ENCODE measurements at regions not wholly inside any gene's neighbourhood (a gene's known extent, or its start where the extent isn't known, plus 50 kb on each side); places are given as distances from the start of the nearest gene placed in this dataset.

- no peak for TF ChIP-seq CTCF (IDR thresholded peaks at IDR 0.05)
- H3K27me3 ChIP-seq (replicated peaks; ENCODE audit: insufficient read depth): no peaks in the 10 kb centered on the region
- no peaks in the 10 kb centered on the region for H3K36me3 ChIP-seq
- DNase-seq (ENCODE audit: low spot score) (no peak), ATAC-seq (ENCODE audit: insufficient number of reproducible peaks, low FRiP score, low read depth) (no peak)
- no peak overlapping the region for H3K27ac ChIP-seq
- H3K9me3 ChIP-seq: peaks cover 5% of the 10 kb centered on the region
- H3K4me3 ChIP-seq: no peak overlapping the region
- peaks cover 0 to 21% of the 10 kb centered on the region in 2 donors for H3K4me1 ChIP-seq (ENCODE audit: control insufficient read depth in 1 of 2, low read depth in 2 of 2)
Observed at GRCh38 chr4:57445686-57446085, 335.5 kb upstream of the IGFBP7 start.

GRCh38 chr4:57444671-57445070 lies 334.5 kb upstream of the IGFBP7 start:
- no peak for TF ChIP-seq CTCF (IDR thresholded peaks at IDR 0.05)
- H3K4me1 ChIP-seq (ENCODE audit: control insufficient read depth in 1 of 2, low read depth in 2 of 2): peaks cover 0 to 21% of the 10 kb centered on the region in 2 donors
- no peaks in the 10 kb centered on the region for H3K36me3 ChIP-seq
- H3K9me3 ChIP-seq: no peaks in the 10 kb centered on the region
- no peaks in the 10 kb centered on the region for H3K27me3 ChIP-seq (replicated peaks; ENCODE audit: insufficient read depth)
- H3K4me3 ChIP-seq: no peak overlapping the region
- ATAC-seq (ENCODE audit: insufficient number of reproducible peaks, low FRiP score, low read depth) (no peak), DNase-seq (ENCODE audit: low spot score) (no peak)
- H3K27ac ChIP-seq: no peak overlapping the region

- DNase-seq (ENCODE audit: low spot score) (no peak), ATAC-seq (ENCODE audit: insufficient number of reproducible peaks, low FRiP score, low read depth) (no peak)
- no peak for TF ChIP-seq CTCF (IDR thresholded peaks at IDR 0.05)
- Histone ChIP-seq H3K27ac (no peak overlapping the region), H3K4me3 (no peak overlapping the region), H3K36me3 (no peaks in the 10 kb centered on the region), H3K9me3 (no peaks in the 10 kb centered on the region), H3K27me3 (replicated peaks; ENCODE audit: insufficient read depth) (no peaks in the 10 kb centered on the region), H3K4me1 (ENCODE audit: control insufficient read depth in 1 of 2, low read depth in 2 of 2) (peaks cover 0 to 21% of the 10 kb centered on the region in 2 donors)
Observed at GRCh38 chr4:57443787-57444186, 333.6 kb upstream of the IGFBP7 start.

- Histone ChIP-seq H3K27ac (no peak overlapping the region), H3K27me3 (replicated peaks; ENCODE audit: insufficient read depth) (no peaks in the 10 kb centered on the region), H3K4me3 (no peak overlapping the region), H3K4me1 (ENCODE audit: control insufficient read depth in 1 of 2, low read depth in 2 of 2) (peaks cover 0 to 21% of the 10 kb centered on the region in 2 donors), H3K36me3 (no peaks in the 10 kb centered on the region), H3K9me3 (no peaks in the 10 kb centered on the region)
- DNase-seq (ENCODE audit: low spot score): no peak
- no peak for ATAC-seq (ENCODE audit: insufficient number of reproducible peaks, low FRiP score, low read depth)
- TF ChIP-seq CTCF (IDR thresholded peaks at IDR 0.05): no peak
Observed at GRCh38 chr4:57443308-57443707, 333.1 kb upstream of the IGFBP7 start.

- TF ChIP-seq CTCF (IDR thresholded peaks at IDR 0.05): peak; percentile 64
- no peaks in the 10 kb centered on the region for H3K9me3 ChIP-seq
- DNase-seq (ENCODE audit: low spot score): no peak
- no peak for ATAC-seq (ENCODE audit: insufficient number of reproducible peaks, low FRiP score, low read depth)
- no peak overlapping the region for H3K27ac ChIP-seq
- peaks cover 0 to 21% of the 10 kb centered on the region in 2 donors for H3K4me1 ChIP-seq (ENCODE audit: control insufficient read depth in 1 of 2, low read depth in 2 of 2)
- H3K36me3 ChIP-seq: no peaks in the 10 kb centered on the region
- H3K27me3 ChIP-seq (replicated peaks; ENCODE audit: insufficient read depth): no peaks in the 10 kb centered on the region
- H3K4me3 ChIP-seq: no peak overlapping the region
Observed at GRCh38 chr4:57442831-57443291, 332.7 kb upstream of the IGFBP7 start.

All from thoracic aorta (tissue), 2 donors.